ENCODE measurements at regions not wholly inside any gene's neighbourhood (a gene's known extent, or its start where the extent isn't known, plus 50 kb on each side); places are given as distances from the start of the nearest gene placed in this dataset.

DNA sequence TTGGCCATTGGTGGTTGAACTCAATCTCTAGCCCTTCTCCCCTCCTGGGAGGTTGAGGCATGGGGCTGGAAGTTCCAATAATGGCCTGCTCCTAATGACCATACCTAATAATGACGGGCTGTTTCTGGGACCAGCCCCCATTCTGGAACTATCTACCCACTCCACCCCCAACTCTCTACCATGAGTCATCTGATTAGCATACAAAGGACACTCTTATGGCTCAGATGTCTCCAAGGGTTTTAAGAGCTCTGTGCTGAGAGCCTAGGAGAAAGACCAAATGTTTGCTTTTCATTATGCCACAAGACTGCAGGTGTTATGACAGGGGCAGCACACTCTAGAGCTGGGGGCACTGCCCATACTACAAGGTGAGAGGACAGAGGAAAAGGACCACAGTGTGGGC is 137.0 kb upstream of the NCKAP5 start:
- Histone ChIP-seq H3K27me3 (ENCODE audit: insufficient read depth, insufficient read length) (no peaks in the 10 kb centered on the region), H3K36me3 (ENCODE audit: insufficient read depth, insufficient read length, low read length) (no peaks in the 10 kb centered on the region), H3K9ac (ENCODE audit: insufficient read length, low read depth) (no peak overlapping the region), H3K9me3 (ENCODE audit: insufficient read depth, low read length) (peaks cover 18% of the 10 kb centered on the region), H3K4me1 (ENCODE audit: insufficient read depth, insufficient read length) (no peaks in the 10 kb centered on the region), H3K4me3 (ENCODE audit: insufficient read length, low read depth) (no peak overlapping the region)
- TF ChIP-seq YY1 (IDR thresholded peaks at IDR 0.05; ENCODE audit: insufficient read depth, insufficient read length) (no peak), SUZ12 (IDR thresholded peaks at IDR 0.05; ENCODE audit: extremely low read depth, insufficient read depth, insufficient read length) (no peak), ZNF274 (IDR thresholded peaks at IDR 0.05; ENCODE audit: low read depth, low read length) (no peak)
- DNase-seq (ENCODE audit: low read depth, low spot score): no peak

DNA sequence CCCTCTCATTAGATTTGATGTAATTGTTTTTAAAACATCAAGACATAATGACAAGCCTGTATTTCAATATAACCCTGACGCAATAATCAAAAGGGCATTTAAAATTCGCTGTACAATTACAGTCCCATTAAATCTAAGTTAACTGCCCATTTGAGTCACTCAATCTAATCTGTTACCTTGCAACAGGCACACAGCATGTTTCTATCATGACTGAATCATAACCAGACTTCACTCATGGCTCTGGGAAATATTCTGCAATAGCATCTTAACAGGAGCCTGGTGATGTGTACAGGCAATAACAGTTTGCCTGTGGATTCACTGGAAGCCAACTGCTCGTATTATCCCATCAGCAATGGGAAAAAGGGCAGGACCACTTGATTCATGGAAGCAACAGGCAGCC is 142.3 kb upstream of the NCKAP5 start:
- Histone ChIP-seq H3K4me3 (ENCODE audit: insufficient read length, low read depth) (no peak overlapping the region), H3K9ac (ENCODE audit: insufficient read length, low read depth) (no peak overlapping the region), H3K27me3 (ENCODE audit: insufficient read depth, insufficient read length) (no peaks in the 10 kb centered on the region), H3K36me3 (ENCODE audit: insufficient read depth, insufficient read length, low read length) (no peaks in the 10 kb centered on the region), H3K9me3 (ENCODE audit: insufficient read depth, low read length) (peaks cover 18% of the 10 kb centered on the region), H3K4me1 (ENCODE audit: insufficient read depth, insufficient read length) (peaks cover 3% of the 10 kb centered on the region)
- no peak for TF ChIP-seq SUZ12 (IDR thresholded peaks at IDR 0.05; ENCODE audit: extremely low read depth, insufficient read depth, insufficient read length)
- no peak for TF ChIP-seq YY1 (IDR thresholded peaks at IDR 0.05; ENCODE audit: insufficient read depth, insufficient read length)
- no peak for TF ChIP-seq ZNF274 (IDR thresholded peaks at IDR 0.05; ENCODE audit: low read depth, low read length)
- no peak for DNase-seq (ENCODE audit: low read depth, low spot score)

DNA sequence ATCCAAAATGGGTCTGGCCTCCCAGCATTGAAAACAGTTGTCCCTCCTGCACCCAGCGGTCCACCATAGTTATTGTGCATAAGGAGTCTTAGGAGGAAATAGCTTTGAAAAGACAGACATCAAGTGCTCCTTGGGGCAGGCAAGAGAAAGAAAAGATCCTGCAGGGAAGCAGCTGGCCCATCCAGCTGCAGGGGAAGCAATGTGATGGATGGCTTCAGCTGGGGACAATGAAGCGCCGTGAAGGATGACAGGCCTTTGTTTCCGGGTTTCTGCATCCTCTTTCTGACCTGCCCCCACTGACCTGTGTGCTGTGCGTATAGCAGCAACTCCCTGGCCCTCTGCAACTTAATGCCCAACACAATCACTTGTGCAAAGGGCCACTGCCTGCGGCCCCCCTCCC is 142.9 kb upstream of the NCKAP5 start:
- Histone ChIP-seq H3K9ac (ENCODE audit: insufficient read length, low read depth) (no peak overlapping the region), H3K27me3 (ENCODE audit: insufficient read depth, insufficient read length) (no peaks in the 10 kb centered on the region), H3K36me3 (ENCODE audit: insufficient read depth, insufficient read length, low read length) (no peaks in the 10 kb centered on the region), H3K9me3 (ENCODE audit: insufficient read depth, low read length) (peaks cover 18% of the 10 kb centered on the region), H3K4me3 (ENCODE audit: insufficient read length, low read depth) (no peak overlapping the region), H3K4me1 (ENCODE audit: insufficient read depth, insufficient read length) (peaks cover 3% of the 10 kb centered on the region)
- DNase-seq (ENCODE audit: low read depth, low spot score): peak; percentile 40
- TF ChIP-seq YY1 (IDR thresholded peaks at IDR 0.05; ENCODE audit: insufficient read depth, insufficient read length) (no peak), ZNF274 (IDR thresholded peaks at IDR 0.05; ENCODE audit: low read depth, low read length) (no peak), SUZ12 (IDR thresholded peaks at IDR 0.05; ENCODE audit: extremely low read depth, insufficient read depth, insufficient read length) (no peak)

GRCh38 chr2:133711806-133712205 is 143.5 kb upstream of the NCKAP5 start:
- Histone ChIP-seq H3K4me1 (ENCODE audit: insufficient read depth, insufficient read length) (peaks cover 3% of the 10 kb centered on the region), H3K36me3 (ENCODE audit: insufficient read depth, insufficient read length, low read length) (no peaks in the 10 kb centered on the region), H3K27me3 (ENCODE audit: insufficient read depth, insufficient read length) (no peaks in the 10 kb centered on the region), H3K9me3 (ENCODE audit: insufficient read depth, low read length) (peaks cover 18% of the 10 kb centered on the region), H3K9ac (ENCODE audit: insufficient read length, low read depth) (no peak overlapping the region), H3K4me3 (ENCODE audit: insufficient read length, low read depth) (no peak overlapping the region)
- no peak for TF ChIP-seq ZNF274 (IDR thresholded peaks at IDR 0.05; ENCODE audit: low read depth, low read length)
- no peak for TF ChIP-seq YY1 (IDR thresholded peaks at IDR 0.05; ENCODE audit: insufficient read depth, insufficient read length)
- no peak for TF ChIP-seq SUZ12 (IDR thresholded peaks at IDR 0.05; ENCODE audit: extremely low read depth, insufficient read depth, insufficient read length)
- DNase-seq (ENCODE audit: low read depth, low spot score): no peak

DNA sequence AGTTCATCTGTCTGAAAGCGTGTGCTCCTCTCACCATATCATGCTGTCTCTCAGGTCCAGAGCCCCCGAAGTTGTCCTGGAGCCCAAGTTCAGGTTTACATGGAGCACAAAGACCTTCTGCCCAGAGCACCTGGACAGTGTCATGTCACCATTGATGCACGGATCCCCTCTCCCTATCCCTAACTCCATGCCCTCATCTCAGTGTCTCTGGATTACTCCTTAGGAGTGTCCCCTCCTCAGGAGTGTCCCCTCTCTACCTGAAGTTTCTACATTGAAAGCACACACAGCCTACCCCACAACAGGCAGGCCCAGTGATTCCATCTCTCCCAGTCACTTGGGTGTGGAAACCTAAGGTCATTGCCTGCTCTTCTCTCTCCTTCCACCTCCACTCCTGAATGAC is 144.1 kb upstream of the NCKAP5 start:
- no peak overlapping the region for H3K9ac ChIP-seq (ENCODE audit: insufficient read length, low read depth)
- no peaks in the 10 kb centered on the region for H3K36me3 ChIP-seq (ENCODE audit: insufficient read depth, insufficient read length, low read length)
- H3K4me3 ChIP-seq (ENCODE audit: insufficient read length, low read depth): no peak overlapping the region
- DNase-seq (ENCODE audit: low read depth, low spot score): no peak
- no peak for TF ChIP-seq SUZ12 (IDR thresholded peaks at IDR 0.05; ENCODE audit: extremely low read depth, insufficient read depth, insufficient read length)
- TF ChIP-seq YY1 (IDR thresholded peaks at IDR 0.05; ENCODE audit: insufficient read depth, insufficient read length): no peak
- TF ChIP-seq ZNF274 (IDR thresholded peaks at IDR 0.05; ENCODE audit: low read depth, low read length): no peak
- peaks cover 3% of the 10 kb centered on the region for H3K4me1 ChIP-seq (ENCODE audit: insufficient read depth, insufficient read length)
- peaks cover 18% of the 10 kb centered on the region for H3K9me3 ChIP-seq (ENCODE audit: insufficient read depth, low read length)
- H3K27me3 ChIP-seq (ENCODE audit: insufficient read depth, insufficient read length): no peaks in the 10 kb centered on the region

DNA sequence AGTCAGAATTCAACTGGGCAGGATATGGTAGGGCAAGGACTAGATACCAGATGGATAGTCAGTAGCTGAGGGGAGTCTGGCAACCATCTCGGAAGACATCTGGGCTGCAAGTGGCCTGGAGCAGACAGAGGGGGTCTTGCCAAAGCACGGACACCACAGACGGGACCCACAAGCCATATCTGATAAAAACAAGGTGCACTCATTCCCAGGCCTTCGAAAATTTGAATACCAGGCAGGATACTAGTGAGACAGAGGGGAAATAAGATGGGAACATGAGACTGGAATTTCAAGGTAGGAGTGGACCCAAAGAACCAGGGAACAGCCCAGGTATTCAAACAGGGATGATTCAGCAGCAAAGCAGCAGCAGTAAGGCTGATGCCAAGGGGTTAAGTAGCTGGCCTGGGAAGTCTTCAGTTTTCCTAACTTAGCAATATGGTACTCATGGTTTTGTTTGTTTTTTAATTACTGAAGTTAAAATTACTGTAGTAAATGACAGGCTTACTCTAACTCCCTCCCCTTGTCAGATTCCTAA is 144.9 kb upstream of the NCKAP5 start:
- no peak for DNase-seq (ENCODE audit: low read depth, low spot score)
- H3K27me3 ChIP-seq (ENCODE audit: insufficient read depth, insufficient read length): no peaks in the 10 kb centered on the region
- H3K36me3 ChIP-seq (ENCODE audit: insufficient read depth, insufficient read length, low read length): no peaks in the 10 kb centered on the region
- no peak overlapping the region for H3K9ac ChIP-seq (ENCODE audit: insufficient read length, low read depth)
- TF ChIP-seq SUZ12 (IDR thresholded peaks at IDR 0.05; ENCODE audit: extremely low read depth, insufficient read depth, insufficient read length): no peak
- no peak for TF ChIP-seq ZNF274 (IDR thresholded peaks at IDR 0.05; ENCODE audit: low read depth, low read length)
- no peak for TF ChIP-seq YY1 (IDR thresholded peaks at IDR 0.05; ENCODE audit: insufficient read depth, insufficient read length)
- peaks cover 3% of the 10 kb centered on the region for H3K4me1 ChIP-seq (ENCODE audit: insufficient read depth, insufficient read length)
- no peak overlapping the region for H3K4me3 ChIP-seq (ENCODE audit: insufficient read length, low read depth)
- peaks cover 18% of the 10 kb centered on the region for H3K9me3 ChIP-seq (ENCODE audit: insufficient read depth, low read length)

DNA sequence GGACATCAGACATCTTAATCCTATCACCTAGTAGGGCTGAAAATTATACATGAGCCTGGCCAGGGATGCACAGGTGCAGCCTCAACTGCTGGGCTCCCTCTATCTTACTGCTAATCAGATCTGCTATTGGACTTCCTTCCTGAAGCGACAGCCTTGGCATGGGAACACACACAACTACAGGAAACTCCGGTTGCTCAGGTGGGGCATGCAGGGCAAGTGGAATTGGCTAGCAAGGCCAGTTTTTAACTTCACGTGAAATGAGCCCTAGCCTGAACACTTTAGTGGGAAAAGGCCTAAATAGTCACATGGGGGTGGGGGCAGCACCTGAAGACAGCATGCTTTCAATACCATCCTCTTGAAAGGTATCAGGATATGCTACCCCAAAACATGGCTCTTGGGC is 147.9 kb upstream of the NCKAP5 start:
- Histone ChIP-seq H3K4me3 (ENCODE audit: insufficient read length, low read depth) (no peak overlapping the region), H3K9me3 (ENCODE audit: insufficient read depth, low read length) (no peaks in the 10 kb centered on the region), H3K9ac (ENCODE audit: insufficient read length, low read depth) (no peak overlapping the region), H3K4me1 (ENCODE audit: insufficient read depth, insufficient read length) (peaks cover 3% of the 10 kb centered on the region), H3K36me3 (ENCODE audit: insufficient read depth, insufficient read length, low read length) (no peaks in the 10 kb centered on the region), H3K27me3 (ENCODE audit: insufficient read depth, insufficient read length) (no peaks in the 10 kb centered on the region)
- no peak for DNase-seq (ENCODE audit: low read depth, low spot score)
- TF ChIP-seq SUZ12 (IDR thresholded peaks at IDR 0.05; ENCODE audit: extremely low read depth, insufficient read depth, insufficient read length) (no peak), YY1 (IDR thresholded peaks at IDR 0.05; ENCODE audit: insufficient read depth, insufficient read length) (no peak), ZNF274 (IDR thresholded peaks at IDR 0.05; ENCODE audit: low read depth, low read length) (no peak)
